COLO668 (cell line): ENCODE measurements at regions not wholly inside any gene's neighbourhood (a gene's known extent, or its start where the extent isn't known, plus 50 kb on each side); places are given as distances from the start of the nearest gene placed in this dataset.

Experiments
- DNase-seq: peaks from one replicate; lab custom pipeline; 2025; ENCODE audit not compliant: unreplicated experiment; lab: John Stamatoyannopoulos, UW

GRCh38 chr12:127334912-127335644 is 931.9 kb upstream of the TMEM132C start:
- DNase-seq = no peak

DNA sequence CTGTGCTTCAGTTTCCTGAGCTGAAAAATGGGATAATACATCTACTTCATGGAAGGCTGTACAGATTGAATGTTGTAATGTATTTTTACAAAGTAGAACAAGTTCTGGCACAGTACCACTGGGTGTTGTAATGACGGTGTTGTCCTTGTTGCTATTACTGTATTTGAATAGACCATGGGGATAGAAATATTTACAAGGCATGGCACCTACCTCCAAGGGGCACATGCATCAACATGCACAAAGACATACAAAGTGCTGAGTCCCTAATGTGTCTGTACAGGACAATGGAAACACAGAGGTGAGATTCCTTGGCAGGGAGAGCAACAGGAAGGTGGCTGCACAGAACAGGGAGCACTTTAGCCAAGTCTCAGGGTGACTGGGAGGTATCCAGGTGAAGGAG is 930.6 kb upstream of the TMEM132C start:
- DNase-seq = no peak

DNA sequence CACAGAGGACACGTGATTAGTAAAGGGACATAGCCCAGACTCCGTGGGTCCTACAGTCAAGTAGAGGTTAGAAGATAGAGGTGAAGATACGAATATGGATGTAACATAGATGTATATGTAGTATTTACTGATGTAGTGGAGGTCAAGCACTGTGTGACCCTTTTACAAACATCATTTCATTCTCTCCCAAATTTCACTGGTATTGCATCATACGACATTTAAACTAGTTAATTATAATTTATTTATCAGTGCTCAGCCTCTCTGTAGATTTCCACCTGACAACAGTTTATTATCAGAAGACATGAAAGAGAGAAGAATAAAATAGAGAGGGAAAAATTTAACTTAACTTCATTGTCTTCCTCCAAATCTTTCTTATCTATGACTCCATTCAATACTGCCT is 927.9 kb upstream of the TMEM132C start:
- DNase-seq = no peak

GRCh38 chr12:127340381-127340780 is 926.6 kb upstream of the TMEM132C start:
- no peak for DNase-seq

DNA sequence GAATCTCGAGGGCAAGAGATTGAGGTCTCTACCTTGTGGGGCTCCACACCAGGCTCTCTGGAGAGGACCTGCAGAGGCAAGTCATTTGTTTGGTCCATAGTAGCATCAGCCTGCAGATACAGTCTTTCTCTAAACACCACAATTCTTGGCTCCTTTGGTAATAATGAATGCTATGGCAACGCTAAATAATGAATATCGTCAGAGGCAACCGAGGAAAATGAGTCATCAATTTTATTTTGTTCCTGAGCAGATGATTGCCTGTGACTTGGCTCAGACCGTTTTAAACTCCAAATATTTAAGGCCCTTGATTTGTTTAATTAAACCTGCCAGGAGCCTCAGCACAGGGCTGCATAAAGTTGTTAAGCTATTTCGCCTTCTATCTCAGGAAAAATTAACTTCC is 924.1 kb upstream of the TMEM132C start:
- no peak for DNase-seq

GRCh38 chr12:127343940-127344339 is 923.0 kb upstream of the TMEM132C start:
- DNase-seq = no peak

GRCh38 chr12:127351481-127352010 is 915.4 kb upstream of the TMEM132C start:
- no peak for DNase-seq

- no peak for DNase-seq
Measured at GRCh38 chr12:127355061-127355841, 911.7 kb upstream of the TMEM132C start.

GRCh38 chr12:127358888-127359287 is 908.1 kb upstream of the TMEM132C start:
- DNase-seq = no peak

DNA sequence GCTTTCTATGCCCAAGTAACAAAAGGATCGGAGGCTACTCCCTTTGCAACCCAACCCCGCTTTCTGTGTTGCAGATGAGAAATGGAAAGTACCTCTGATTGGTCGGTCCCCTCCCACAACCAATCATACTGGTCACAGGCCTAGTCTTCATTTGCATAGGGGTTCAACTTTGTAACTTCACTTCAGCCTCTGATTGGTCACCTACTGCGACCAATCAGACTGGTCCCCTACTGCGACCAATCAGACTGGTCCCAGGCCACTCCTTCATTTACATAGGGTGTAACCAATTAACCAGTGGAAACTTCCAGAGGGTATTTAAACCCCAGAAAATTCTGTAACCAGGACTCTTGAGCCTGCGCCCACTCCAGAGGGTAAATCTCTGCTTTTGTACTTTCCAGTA is 906.4 kb upstream of the TMEM132C start:
- DNase-seq = no peak

GRCh38 chr12:127362121-127362520 is 904.8 kb upstream of the TMEM132C start:
- no peak for DNase-seq

DNA sequence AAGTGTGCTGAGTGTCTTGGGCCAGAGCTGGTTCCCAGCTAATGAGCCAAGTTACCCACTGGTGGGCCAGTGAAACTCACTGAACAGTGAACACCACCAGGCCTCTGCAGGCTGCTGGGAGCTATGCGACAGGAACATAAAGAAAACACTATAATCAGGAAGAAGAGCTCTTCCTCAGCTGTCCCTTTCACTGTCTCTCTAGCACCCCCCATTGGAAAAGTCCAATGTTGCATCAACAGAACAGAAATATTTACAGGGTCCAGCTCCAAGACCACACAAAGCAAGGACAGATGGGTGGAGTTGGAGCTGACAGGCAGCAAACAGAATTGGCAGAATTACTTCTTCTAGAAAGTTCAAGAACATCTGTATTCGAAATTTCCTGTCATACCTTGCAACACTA is 903.6 kb upstream of the TMEM132C start:
- peak; percentile 3 for DNase-seq

DNA sequence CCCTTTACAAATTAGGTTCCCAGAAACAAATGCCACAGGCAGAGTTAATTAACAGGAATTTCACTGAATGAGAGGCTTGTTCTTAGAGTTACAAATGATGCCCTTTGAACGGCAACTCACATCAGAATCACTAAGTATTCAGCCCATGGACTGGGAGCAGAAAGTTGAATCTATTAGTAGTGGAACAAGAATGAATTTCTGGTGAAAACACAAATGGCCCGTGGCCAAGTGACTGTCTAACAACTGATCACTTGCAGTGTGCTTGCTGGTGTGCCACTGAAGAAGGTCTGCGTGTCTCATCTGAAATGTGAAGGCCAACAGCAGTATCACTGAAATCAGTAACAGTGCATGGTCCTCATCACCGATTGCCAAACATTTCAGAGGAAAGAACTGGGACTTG is 893.4 kb upstream of the TMEM132C start:
- DNase-seq = no peak

GRCh38 chr12:127374447-127374846 is 892.5 kb upstream of the TMEM132C start:
- no peak for DNase-seq

GRCh38 chr12:127381043-127381668 is 885.8 kb upstream of the TMEM132C start:
- DNase-seq = peak; percentile 69

- no peak for DNase-seq
Measured at GRCh38 chr12:127381681-127382080, 885.3 kb upstream of the TMEM132C start.

GRCh38 chr12:127383281-127383680 is 883.7 kb upstream of the TMEM132C start:
- DNase-seq = no peak

GRCh38 chr12:127386723-127387122 is 880.2 kb upstream of the TMEM132C start:
- no peak for DNase-seq

DNA sequence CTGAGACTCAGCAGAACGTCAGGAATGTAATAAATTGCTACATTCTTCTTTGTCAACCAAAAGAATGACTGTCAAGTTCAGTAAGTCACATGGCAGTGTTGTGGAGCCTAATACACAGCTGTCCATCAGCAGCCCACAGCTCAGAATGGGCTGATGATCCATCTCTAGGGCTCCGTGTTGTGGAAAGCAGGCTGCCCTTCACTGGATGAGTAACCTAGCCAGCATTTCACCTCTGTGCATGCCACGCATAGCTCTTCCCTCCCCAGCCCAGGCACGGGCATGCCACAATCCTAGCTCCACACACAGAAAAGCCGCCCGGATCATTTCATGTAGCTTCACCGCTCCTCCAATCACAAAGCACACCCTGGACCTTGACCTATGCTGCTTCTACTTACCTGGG is 878.0 kb upstream of the TMEM132C start:
- DNase-seq = no peak

DNA sequence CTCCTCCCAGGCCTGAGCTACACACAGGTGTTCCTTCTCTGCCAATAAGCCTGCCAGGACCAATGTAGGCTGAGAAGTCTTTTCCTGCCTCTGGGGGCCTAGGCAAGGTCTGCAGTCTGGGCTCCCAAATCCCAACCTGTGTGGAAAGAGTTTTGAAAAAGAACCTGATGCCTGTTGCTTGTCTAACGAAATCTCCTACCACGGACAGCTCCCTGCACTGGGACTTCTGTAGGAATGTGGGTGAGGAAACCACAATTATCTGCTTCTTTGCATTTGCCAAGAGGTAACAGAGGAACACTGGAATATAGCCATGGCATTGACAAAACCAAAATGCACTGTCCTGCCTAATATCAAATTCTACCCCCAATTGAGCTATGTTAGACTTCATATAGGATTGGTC is 877.0 kb upstream of the TMEM132C start:
- no peak for DNase-seq

DNA sequence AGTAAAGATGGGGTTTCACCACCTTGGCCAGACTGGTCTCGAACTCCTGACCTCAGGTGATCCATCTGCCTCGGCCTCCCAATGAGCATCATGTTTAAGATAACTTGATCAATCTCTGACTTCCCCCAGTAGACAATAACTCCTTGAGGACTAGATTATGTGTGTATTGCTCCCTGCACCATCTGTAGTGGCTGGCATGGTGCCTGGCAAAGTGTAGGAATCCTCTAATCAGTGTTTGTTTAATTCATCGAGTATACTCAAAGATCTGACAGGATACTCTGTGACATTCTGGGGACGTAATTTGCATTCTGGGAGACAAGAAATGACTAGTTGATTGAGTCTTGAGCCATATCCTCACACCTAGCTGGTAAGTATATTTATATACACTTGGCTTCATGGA is 873.5 kb upstream of the TMEM132C start:
- no peak for DNase-seq

DNA sequence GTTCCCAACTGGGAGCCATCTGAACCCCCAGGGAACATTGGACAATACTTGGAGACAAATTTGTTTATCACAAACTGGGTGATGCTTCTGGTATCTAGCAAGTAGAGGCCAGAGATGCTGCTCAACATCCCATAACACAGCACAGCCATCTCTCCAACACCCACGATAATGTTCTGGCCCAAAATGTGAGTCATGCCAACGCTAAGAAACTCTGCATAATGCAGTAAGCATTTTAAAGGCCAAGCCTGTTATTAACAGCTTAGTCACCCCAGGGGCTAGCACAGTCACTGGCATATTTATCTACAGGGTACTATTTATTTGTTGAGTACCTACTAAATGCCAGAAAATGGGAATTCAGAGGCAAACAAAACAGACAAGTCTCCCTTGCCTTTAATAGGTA is 873.1 kb upstream of the TMEM132C start:
- no peak for DNase-seq
